Stimulated activated CD8-positive, alpha-beta memory T cell treated with anti-CD3 and anti-CD28 coated beads, Interleukin-15, amount 100 ng/mL, for 24 hours (primary cell): ENCODE measurements at regions not wholly inside any gene's neighbourhood (a gene's known extent, or its start where the extent isn't known, plus 50 kb on each side); places are given as distances from the start of the nearest gene placed in this dataset.

Experiments used
- DNase-seq: peaks from one replicate; pipeline ENCODE4 v3.0.0-alpha.2; 2020; ENCODE audit warnings: low read depth

DNA sequence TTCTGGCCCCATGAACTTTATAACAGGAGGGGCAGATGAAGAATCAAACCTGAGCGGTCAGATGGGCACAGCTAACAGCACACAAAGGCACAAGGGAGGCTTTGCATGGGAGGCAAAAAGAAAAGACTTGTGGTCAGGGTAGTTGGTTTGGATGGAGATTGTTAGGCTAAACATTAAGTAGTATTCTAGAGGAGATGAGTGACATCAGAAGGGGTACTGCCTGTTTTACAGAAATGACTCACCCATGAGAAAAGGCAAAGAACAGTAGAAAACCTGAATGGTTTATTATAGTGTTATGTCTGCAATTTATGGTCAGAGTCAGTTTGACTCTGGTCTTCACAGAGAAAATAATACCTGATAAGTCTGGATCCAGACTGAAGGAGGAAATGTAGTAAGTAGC lies 129.8 kb upstream of the KIRREL3 start:
- no peak for DNase-seq

DNA sequence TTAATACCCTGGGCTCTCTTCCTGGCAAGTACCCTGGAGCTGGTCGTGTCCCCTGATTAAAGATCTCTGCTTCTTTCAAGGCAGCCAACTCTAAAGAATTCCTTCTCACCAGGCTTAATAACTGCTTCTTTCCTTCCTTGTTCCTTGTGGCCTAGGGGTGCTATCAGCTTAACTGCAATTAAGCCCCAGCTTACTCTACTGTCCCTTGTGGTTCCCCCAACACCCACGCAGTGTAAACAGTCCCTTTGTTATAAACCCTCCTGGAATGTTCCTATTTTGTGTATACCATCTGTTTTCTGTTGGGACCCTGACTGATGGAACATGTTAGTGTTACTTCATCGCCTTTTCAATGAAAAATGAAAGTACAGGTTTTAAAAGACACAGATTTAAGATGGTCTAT lies 126.4 kb upstream of the KIRREL3 start:
- no peak for DNase-seq

DNA sequence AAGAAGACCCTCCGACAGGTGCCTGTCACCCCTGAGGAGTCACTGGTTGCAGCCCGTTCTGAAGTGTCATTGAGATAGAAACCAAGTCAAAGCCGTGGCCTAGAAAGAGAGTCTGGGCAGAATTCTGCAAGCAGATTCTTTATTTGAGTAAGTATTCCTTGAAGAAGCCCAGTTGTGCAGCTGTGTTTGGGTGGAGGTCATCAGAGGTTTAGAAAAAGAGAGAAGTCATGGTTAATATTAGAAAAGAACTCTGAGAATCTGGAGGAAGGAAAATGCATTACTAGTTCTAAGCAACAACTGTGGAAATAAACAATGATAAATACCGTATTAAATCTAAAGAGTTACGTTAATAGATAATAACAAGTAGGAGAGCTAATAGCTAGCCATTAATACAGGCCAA lies 118.8 kb upstream of the KIRREL3 start:
- DNase-seq, result no peak

DNA sequence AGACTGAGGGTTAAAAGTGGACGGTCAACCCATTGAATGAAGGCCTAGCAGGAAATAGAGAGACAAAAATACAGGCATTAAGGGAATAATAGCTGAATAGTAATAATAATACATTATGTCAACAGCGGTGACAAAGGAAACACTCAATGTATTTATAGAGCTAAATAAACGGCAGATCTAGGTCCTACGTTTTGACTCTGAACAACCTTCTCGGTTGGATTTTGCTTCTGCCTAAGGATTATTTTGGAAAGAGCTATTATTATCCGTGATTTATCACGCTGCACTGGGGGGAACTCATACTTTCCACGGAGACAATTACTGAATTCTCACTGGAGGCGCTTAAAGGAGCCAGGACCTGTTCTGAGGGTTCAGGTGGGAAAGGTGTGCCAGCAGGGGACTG lies 118.2 kb upstream of the KIRREL3 start:
- no peak for DNase-seq

DNA sequence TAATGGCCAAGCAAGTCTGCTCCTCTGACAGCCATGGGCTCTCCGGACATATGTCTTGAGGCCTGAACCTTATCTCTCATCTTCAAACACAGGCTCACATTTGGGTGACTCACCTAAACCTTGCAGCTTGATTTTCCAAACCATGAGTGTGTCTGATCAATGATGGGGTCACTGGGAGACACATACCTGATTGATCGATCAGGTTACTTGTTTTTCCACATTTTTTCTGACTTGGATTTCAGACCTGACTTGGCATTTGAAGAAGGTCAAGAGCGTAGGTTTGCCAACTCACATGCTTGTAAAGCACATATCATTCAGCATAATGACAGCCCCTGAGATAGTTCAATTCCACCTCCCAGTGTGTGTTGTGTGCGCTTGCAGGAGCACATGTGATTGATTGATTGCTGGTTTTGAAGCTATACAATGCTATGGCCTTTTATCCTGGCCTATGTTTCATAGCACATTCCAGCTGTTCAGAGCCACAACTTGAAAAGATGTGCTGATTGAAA lies 116.7 kb upstream of the KIRREL3 start:
- DNase-seq, result no peak

DNA sequence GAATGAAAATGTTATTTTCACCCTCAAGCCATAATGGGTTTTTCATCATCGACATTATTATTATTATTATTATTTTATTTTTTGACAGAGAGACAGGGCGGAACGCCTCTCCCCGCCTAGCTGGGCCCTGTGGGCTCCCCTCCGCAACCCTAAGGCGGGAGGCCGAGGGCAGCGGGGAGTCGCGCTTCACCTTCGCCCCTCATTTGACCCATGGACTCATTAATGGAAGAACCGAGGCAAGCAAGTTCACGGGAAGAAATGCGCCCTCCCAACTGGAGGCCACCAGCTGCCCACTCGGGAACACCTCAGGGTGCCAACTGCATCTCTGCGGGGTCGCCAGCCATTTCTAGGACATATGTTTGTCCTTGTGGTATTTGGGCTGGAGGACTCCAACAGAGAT lies 115.3 kb upstream of the KIRREL3 start:
- DNase-seq, result no peak

DNA sequence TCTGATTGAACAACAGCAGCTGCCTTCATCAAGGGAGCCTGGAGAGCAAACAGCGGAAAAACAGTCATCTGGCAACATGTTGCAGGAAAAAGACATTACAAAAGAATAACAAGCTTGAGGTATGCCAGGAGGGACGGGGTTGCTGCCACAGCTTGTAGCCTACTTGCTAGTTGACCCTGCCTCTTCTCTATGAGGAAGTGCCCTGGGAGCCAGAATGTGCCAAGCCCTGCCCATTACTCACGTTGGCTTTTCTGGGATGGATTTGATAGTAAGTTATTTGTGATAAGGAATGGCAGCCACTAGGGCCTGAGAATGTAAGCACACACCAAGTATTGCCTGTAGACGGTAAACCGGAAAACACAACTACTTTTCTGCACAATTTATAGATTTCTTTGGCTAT lies 113.5 kb upstream of the KIRREL3 start:
- DNase-seq, result no peak

DNA sequence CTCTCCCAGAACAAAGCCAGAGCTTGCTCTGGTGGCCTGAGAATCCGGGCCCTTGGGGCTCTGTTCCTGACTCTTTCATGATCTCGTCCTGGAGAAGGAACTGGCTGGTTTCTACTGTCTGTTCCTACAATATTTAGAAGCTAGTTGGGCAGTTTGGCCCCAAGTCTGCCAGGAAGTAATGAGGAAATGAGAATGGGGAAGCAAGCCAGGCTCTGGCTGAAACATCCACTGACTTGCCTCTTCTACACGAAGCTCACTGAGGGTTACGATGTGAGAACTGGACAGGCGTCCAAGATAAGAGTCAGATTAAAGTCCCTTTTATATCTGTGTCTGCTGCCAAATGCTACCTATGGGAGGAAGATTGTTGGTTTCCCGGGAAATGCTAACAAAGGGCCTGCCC lies 110.0 kb upstream of the KIRREL3 start:
- DNase-seq, result no peak

DNA sequence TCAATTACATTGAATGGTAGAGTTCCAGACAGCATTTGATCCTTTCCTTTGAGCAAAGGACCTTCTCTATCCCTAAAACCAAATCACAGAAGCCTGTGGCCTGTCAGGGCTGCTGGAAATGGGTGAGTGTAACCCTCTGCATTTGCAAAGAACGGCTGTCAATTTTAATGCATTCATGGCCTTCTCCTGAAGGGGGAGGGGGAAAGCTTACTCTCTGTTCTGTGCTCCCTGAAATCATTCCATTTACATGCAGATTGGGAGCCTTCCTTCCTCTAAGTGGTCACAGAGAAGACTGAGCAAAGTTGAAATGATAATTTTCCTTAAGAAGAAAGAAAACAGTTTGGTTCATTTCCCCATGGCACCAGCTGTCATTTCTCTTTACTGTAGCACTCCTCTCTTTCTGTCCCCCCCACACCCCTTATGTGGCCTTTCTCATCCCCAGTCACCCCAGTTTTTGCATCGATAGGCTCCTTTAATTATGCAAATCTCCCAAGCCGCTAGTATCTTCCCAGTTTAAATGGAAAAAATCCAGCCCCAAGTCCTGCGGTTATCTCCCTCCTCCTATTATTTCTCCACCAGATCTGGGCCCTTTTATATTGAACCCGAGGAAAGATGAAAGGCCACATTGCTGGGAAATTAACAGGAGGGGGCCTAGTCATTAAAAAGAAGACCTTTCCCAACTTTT lies 109.4 kb upstream of the KIRREL3 start:
- DNase-seq, result no peak

DNA sequence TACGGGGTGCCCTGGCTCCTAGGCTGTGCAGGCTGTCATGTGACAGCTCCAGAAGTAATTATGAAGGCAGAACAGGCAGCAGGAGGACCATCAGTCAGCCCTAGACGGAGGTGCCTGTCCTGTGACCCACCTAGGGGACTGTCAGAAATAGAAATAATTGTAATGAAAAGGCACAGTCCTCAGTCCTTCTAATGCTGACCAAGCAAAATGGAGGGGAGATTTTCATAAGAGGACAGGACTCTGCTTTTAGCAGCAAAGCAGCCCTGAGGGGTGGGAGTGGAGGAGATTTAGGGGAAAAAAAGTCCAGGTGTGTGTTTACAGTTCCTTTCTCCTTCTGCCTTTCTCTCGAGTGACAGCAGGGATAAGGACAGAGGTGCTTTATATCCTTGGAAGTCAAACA lies 108.3 kb upstream of the KIRREL3 start:
- no peak for DNase-seq

DNA sequence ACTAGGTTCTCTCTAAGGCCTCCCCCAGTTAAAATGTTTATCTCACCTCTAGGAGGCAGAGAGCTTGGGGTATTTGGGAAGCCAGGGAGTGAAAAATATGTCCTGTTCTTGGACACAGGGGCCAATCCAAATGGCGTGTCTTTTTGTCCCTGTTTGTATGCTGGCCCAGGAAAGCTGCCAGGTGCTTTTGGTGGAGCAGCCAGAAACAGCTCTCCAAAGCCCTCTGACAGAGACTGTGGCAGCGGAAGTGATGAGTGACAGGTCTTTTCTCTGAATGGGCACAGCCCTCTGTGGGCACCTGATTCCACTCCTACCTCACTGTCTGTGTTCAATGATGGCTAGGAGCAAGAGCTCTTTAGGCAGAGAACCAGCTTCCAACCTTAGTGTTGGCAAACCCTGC lies 106.4 kb upstream of the KIRREL3 start:
- no peak for DNase-seq

DNA sequence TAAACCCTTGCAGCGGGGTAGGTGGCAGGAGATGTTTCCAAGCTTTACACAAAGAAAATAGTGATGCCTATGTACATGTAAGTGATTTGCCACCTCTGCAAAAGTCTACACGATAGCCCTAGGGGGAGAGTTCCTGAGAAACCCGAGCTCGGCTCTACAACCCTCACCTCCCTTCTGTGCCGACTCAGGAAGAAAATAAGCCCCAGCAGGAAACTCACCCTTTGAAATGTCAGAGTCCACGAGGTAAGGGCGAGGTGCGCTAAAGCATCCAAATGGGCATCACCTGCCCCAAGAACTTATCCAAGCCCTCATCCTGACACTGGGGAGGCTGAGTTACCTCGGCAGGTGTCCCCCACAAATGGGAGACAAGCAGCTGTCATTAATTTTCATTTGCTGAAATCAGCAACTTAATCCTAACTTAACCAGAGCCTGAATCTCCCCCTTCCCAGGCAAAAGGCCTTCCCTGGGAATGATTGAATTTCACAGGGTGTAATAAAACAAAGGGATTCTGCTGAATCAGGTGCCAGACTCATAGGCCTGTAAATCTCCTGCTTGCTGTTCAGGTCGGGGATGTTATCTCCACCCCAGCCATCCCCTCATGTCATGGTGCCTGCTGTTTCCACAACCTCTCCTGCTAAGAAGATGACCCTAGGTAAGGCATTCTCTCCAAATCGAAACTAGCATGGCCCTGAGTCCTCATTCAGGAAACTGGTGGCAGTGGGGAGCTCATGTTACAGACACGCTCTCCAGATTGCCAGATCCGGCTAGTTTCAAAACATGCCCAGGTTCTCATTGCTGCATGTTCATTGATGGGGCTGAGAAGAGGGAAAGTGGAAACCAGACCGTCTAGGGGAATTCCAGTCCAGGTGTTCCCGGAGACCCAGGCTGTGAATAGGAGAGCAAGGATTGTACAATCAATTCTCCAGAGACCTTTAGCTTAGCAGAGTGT lies 105.3 kb upstream of the KIRREL3 start:
- DNase-seq, result no peak

DNA sequence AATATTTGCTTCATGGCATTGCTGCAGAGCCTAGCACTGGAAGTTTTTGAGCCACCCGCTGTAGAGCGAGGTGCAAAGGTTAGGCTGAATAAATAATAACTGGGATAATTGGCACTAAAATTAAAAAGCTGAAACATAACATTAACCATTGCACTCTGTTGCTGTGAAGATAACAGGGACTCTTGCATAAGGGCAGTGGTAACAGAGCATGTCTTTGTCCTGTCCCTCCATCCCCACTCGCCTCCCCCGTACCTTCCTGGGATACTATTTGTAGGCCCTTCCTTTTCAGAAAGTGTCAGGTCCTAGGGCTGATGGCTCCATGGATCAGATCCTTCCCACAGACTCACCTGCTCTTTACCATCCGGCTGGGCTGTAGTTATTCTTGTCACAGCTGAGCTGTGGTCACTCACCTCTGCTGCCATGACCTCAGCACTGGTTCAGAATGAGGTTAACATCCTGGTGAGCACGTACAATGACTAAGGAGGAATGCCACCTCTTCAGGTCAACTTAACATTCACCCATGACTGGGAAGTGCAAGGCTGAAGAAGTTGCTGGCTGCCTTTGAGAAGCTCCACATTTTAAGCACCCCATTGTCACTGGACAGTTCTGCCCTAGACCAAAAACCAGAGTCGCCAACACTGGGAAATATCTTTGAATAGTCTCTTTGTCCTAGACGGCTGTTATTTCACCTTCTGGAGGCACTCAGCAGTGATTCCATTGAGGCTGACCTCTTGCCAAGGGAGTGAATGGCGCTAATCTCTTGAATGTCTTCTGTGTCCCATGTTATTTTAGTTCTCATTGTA lies 103.2 kb upstream of the KIRREL3 start:
- DNase-seq, result no peak

DNA sequence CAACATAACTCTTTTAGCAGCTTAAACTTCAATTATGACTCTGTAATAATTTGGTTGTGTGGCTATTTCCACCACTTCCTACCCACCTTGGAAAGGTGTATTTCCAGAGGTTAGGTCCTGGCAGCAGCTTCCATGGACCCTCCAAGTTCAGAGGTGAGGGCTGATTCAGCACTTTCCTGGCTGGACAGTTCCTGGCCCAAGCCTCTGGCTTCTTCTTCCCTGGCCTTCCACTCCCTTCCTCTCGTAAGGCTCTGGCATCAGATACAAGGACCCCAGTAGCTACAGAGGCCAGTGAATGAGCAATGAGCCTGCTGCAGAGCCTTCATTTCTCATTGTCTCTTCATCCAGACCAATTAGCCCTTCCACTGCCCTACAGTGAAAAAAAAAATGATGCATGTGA lies 98.1 kb upstream of the KIRREL3 start:
- DNase-seq, result no peak

DNA sequence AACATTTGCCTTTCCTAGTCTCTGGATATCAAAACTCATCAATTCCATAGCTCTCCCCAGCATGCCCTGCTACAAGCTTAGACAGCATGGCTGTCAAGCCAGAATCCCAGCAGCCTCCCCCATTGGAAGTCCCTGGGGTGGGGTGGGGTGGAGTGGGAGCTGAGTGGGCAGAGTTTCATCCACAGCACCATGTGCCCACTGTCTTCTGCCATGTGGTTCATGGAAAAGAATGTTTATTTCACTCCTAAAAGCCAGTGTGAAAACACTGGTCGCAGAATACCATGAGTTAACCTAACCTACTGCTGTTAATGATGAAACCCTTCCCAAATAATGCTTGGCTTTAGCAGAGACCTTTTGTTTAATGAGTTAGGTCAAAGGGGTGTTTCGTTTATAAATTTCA lies 80.2 kb upstream of the KIRREL3 start:
- no peak for DNase-seq

DNA sequence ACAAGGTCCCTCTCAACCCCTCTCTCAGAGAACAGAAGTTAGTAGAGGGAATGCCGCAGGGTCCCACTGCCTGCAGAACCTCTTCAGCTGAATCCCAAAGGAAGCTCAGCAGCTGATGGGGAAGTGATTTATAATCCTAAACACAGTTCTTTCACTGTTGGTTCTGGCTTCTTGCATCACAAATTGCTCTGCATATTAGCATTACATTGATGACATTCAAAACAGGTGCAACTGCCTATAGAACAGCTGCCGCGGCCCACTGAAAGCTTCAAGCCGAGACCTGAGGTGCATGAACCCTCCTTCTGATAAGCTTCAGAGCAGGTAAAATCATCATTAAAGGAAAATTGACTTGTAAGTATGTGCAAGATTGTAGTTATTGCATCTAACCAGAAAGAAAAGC lies 75.2 kb upstream of the KIRREL3 start:
- no peak for DNase-seq

DNA sequence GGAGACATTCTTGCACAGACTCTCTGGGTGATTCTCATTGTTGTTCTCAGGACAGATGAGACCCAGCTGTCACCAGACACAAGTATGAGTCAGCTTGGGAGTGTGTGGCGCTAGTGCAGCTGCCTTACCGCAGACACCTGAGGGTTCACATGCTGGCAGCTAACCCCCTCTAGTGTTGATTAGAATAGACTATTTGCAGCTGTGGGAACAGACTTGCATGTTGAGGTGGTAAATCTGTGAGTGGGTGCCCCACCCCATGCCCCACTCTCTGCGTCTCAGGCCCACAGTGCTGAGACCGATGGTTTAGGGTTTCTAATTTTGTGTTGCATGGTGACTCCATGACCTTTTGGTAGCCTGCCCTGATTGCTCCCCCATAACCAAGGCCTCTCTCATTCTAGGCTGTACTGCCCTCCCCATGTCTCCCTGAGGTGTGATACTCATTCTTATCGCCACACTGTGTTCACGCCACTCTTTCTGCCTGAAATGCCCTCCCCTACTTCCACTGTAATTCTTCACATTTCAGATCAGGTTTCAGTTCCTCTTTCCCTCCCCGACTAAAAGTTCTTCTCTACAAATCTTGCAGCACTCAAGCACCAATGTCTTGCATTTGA lies 73.7 kb upstream of the KIRREL3 start:
- no peak for DNase-seq

DNA sequence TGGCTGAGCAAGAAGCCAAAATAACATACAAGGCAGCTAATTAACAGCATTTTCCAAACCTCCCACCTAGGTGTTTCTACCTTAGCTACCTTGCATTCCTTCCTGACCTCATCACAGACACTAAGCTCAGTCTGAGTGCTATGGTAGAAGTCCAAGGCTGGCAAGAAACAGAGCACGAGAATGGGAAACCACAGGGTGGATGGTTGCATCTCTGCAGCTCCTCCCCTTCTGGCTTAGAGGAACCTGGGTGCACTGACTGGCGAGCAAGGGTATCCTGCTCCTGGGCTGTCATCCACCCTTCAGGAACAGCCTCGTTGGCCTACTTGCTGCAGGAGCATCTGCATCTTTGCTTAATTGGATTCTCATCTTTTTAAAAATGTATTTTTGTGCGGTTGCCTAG lies 73.1 kb upstream of the KIRREL3 start:
- DNase-seq, result no peak

DNA sequence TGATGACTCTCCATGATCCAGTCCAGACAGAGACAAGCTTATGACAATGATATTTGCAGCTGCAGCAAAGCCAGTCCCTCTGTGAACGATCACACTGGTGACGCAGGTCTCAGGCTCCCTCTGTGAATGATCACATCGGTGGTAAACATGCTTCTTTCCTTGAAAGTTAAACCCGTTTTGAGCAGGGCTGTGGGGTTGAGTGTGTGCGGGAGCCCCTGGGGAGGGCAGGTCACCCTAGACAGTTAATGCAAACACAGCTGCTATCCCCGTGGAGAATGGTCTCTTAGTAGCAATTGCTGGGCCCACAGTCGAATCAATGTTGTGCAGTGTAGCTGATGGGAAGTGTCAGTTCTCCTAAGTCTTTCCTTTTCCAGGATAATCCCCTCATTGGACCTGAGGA lies 71.0 kb upstream of the KIRREL3 start:
- DNase-seq, result no peak

DNA sequence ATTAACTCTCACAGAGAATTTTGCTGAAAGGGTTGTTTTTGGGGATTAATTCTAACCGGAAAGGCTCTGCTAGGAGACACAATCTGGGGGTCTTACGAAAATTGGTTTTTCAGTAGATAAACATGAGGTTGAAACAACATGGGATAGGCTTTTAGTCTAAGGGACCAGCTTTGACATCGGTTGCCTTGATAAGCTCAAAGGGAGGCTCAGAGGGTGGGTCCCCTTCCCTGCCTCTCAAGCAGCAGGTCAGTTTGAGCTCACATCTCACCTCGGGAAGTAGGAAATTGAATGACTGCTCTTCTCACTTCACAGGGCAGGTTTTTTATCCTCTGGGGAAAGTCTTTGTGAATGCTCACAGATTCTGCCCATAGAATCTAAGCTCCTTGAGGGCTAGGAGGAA lies 70.2 kb upstream of the KIRREL3 start:
- DNase-seq, result no peak

DNA sequence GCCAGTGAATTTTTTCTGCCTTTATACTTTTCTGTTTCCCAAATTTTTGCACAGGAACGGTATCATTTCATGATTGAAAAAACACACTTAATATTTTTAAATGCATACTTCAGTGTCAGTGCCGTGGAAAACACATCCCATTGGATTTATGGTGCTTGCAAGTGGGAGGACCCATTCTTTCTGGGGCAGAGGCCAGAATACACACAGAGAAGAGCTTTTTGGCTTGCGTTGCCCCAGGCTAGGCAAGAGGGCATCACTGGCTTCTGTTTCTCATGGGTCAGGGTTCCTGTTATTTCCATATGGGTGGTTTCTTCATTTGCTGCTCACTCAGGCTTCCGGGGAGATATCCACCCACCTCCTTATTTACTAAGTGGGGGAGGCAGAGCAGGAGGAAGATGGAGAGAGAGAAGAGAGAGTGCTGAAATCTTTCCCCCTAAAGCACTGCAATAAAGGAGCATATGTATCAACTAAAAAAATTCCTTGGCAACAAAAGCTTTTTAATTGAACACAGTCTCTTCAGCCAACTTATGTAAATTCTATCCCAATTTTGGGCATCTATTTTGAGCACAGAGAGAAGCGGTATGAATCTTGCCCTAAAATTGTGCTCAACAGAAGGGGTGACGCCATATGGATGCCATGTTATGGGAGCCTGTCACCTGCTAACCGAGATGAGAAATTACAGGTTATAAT lies 66.0 kb upstream of the KIRREL3 start:
- DNase-seq, result no peak

DNA sequence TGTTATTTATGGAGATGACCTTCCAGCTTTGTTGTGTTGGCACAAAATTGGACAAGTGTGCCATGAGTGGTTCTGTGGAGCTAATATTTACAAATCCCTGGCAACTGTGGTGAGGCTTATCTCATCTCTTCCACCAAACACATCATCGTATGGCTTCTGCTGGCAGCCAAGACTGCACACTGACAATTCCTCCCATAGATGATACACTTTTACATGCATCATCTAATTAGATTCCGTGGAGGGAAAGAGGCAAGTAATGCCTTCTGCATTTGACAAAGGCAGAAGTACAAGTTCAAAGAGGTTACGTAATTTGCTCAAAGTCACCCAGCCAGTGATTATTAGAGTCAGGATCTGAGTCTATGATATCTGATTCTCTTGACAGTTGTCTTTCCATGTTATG lies 62.7 kb upstream of the KIRREL3 start:
- DNase-seq, result no peak
